ENCODE measurements at regions not wholly inside any gene's neighbourhood (a gene's known extent, or its start where the extent isn't known, plus 50 kb on each side); places are given as distances from the start of the nearest gene placed in this dataset.

- TF ChIP-seq JUND (IDR thresholded peaks at IDR 0.05; ENCODE audit: low read length) (no peak), EZH2 (IDR thresholded peaks at IDR 0.05; ENCODE audit: low read depth, low read length, severe bottlenecking) (no peak), RBBP5 (IDR thresholded peaks at IDR 0.05; ENCODE audit: borderline replicate concordance, low read depth, low read length) (no peak), SP1 (IDR thresholded peaks at IDR 0.05; ENCODE audit: low read depth, low read length) (no peak)
These were observed 86.3 kb downstream of the SNX5 start (continued) for GRCh38 chr20:17882065-17882833.

Data from H1 (cell line).